Body of pancreas (tissue), 4 donors: ENCODE measurements at regions not wholly inside any gene's neighbourhood (a gene's known extent, or its start where the extent isn't known, plus 50 kb on each side); places are given as distances from the start of the nearest gene placed in this dataset.
"Not testable (repeated sequence)": the region's sequence is repeated elsewhere in the genome, so short reads cannot be mapped to it uniquely, and the experiment has no call there.

ENCODE experiments used
- ATAC-seq: fragments of 150-250 bp; one replicate; pipeline ENCODE4 v1.9.1; 2016
- DNase-seq, 4 donors: peaks; one replicate each; pipeline ENCODE4 v3.0.0-alpha.2; 2019
- H3K27ac ChIP-seq, 4 donors: fragments of 200-600 bp; sonication (generic); 1 replicate in 3 of 4; 2 replicates in 1 of 4; pipeline versions ENCODE4 v1.5.1 to v1.6.1; 2016 to 2019; ENCODE audit warnings: mild to moderate bottlenecking in 1 of 4, mixed read lengths in 1 of 4, moderate library complexity in 1 of 4
- H3K27me3 ChIP-seq, 2 donors: fragments of 200-600 bp; sonication (generic); one replicate each; pipeline ENCODE4 v1.6.0; 2016; ENCODE audit warnings: mild to moderate bottlenecking in 1 of 2
- H3K36me3 ChIP-seq, 2 donors: fragments of 200-600 bp; sonication (generic); replicated peaks in 1 of 2; 2 replicates each; pipeline ENCODE4 v1.5.1; 2016; ENCODE audit warnings: low read depth in 2 of 2; ENCODE audit not compliant: insufficient read depth in 1 of 2
- H3K4me1 ChIP-seq: fragments of 200-600 bp; sonication (generic); one replicate; pipeline ENCODE4 v1.6.0; 2016
- H3K4me3 ChIP-seq, 2 donors: fragments of 200-600 bp; sonication (generic); 1 replicate in 1 of 2; 2 replicates in 1 of 2; pipeline ENCODE4 v1.5.1; 2016 to 2019
- H3K9me3 ChIP-seq, 3 donors: fragments of 200-600 bp; sonication (generic); 1 replicate in 2 of 3; 2 replicates in 1 of 3; pipeline ENCODE4 v1.5.1; 2016
- CTCF ChIP-seq, 7 experiments: fragments of 450-650 bp in 4 of 7; fragments of 200-600 bp in 3 of 7; sonication (generic) in 3 of 7; IDR thresholded peaks; one replicate each; pipeline ENCODE4 v1.5.1; 2016 to 2019; ENCODE audit warnings: antibody characterized with exemption in 7 of 7
- POLR2A ChIP-seq, 3 donors: fragments of 450-650 bp; IDR thresholded peaks; one replicate each; pipeline ENCODE4 v1.6.1; 2016; ENCODE audit warnings: antibody characterized with exemption in 3 of 3, mild to moderate bottlenecking in 2 of 3
- WGBS, 2 donors: methylation state at CpG; one replicate each; pipeline ENCODE4 v1.1.5; 2017; 5-methylcytosine and 5-hydroxymethylcytosine counted together
- intact Hi-C: fragments of 100-400 bp; cut with DNase I; formaldehyde crosslinking; loops from one replicate; pipeline ENCODE4 v1.15.1; 2023

- Histone ChIP-seq H3K9me3 (peaks cover 0 to 2% (median 0%) of the 10 kb centered on the region in 3 donors), H3K4me1 (no peaks in the 10 kb centered on the region), H3K27ac (no peak overlapping the region), H3K27me3 (no peaks in the 10 kb centered on the region), H3K4me3 (no peak overlapping the region), H3K36me3 (no peaks in the 10 kb centered on the region)
- 33 to 43% methylated on average over 14 of the region's 14 CpGs for WGBS, 2 donors
- intact Hi-C loops = no loop called here
- TF ChIP-seq POLR2A (IDR thresholded peaks at IDR 0.05) = no peak
- TF ChIP-seq CTCF (IDR thresholded peaks at IDR 0.05) = no peak
- ATAC-seq (no peak), DNase-seq (no peak)
These were observed 252.9 kb upstream of the KCNG1 start for GRCh38 chr20:51275826-51276225.

GRCh38 chr20:51275181-51275580 is 252.3 kb upstream of the KCNG1 start:
- 41 to 46% methylated on average over 5 of the region's 5 CpGs for WGBS, 2 donors
- no peaks in the 10 kb centered on the region for H3K27me3 ChIP-seq
- intact Hi-C loops = no loop called here

GRCh38 chr20:51272401-51272800 is 249.5 kb upstream of the KCNG1 start:
- WGBS, 2 donors = 76 to 78% methylated on average over 5 of the region's 5 CpGs
- H3K27me3 ChIP-seq = no peaks in the 10 kb centered on the region
- H3K27ac ChIP-seq = no peak overlapping the region
- no peaks in the 10 kb centered on the region for H3K36me3 ChIP-seq
- TF ChIP-seq CTCF (IDR thresholded peaks at IDR 0.05) (no peak), POLR2A (IDR thresholded peaks at IDR 0.05) (no peak)
- H3K4me1 ChIP-seq = no peaks in the 10 kb centered on the region
- no peak overlapping the region for H3K4me3 ChIP-seq
- intact Hi-C loops = no loop called here
- peaks cover 0 to 11% (median 0%) of the 10 kb centered on the region in 3 donors for H3K9me3 ChIP-seq
- DNase-seq = no peak
- ATAC-seq = no peak

More at GRCh38 chr20:51275181-51275580, 252.3 kb upstream of the KCNG1 start:
- Histone ChIP-seq H3K4me1 (no peaks in the 10 kb centered on the region), H3K9me3 (peaks cover 0 to 8% (median 0%) of the 10 kb centered on the region in 3 donors), H3K27ac (no peak overlapping the region), H3K36me3 (no peaks in the 10 kb centered on the region), H3K4me3 (no peak overlapping the region)
- DNase-seq (no peak), ATAC-seq (no peak)
- TF ChIP-seq POLR2A (IDR thresholded peaks at IDR 0.05) = no peak
- TF ChIP-seq CTCF (IDR thresholded peaks at IDR 0.05) = no peak

GRCh38 chr20:51271931-51272330 is 249.0 kb upstream of the KCNG1 start:
- Histone ChIP-seq H3K9me3 (peaks cover 0 to 11% (median 0%) of the 10 kb centered on the region in 3 donors), H3K27me3 (no peaks in the 10 kb centered on the region), H3K4me3 (no peak overlapping the region), H3K4me1 (no peaks in the 10 kb centered on the region), H3K27ac (no peak overlapping the region), H3K36me3 (no peaks in the 10 kb centered on the region)
- intact Hi-C loops = no loop called here
- DNase-seq = no peak
- TF ChIP-seq POLR2A (IDR thresholded peaks at IDR 0.05) = no peak
- TF ChIP-seq CTCF (IDR thresholded peaks at IDR 0.05) = no peak
- ATAC-seq = no peak
- WGBS, 2 donors = 55 to 66% methylated on average over 7 of the region's 7 CpGs

GRCh38 chr20:51271289-51271688 is 248.4 kb upstream of the KCNG1 start:
- peaks cover 0 to 11% (median 0%) of the 10 kb centered on the region in 3 donors for H3K9me3 ChIP-seq
- H3K36me3 ChIP-seq, ATAC-seq, H3K27me3 ChIP-seq, H3K27ac ChIP-seq, H3K4me3 ChIP-seq, intact Hi-C loops, DNase-seq, H3K4me1 ChIP-seq: not testable (repeated sequence)
- 70 to 87% methylated on average over 2 of the region's 2 CpGs for WGBS, 2 donors
